ENCODE measurements at regions not wholly inside any gene's neighbourhood (a gene's known extent, or its start where the extent isn't known, plus 50 kb on each side); places are given as distances from the start of the nearest gene placed in this dataset.

DNA sequence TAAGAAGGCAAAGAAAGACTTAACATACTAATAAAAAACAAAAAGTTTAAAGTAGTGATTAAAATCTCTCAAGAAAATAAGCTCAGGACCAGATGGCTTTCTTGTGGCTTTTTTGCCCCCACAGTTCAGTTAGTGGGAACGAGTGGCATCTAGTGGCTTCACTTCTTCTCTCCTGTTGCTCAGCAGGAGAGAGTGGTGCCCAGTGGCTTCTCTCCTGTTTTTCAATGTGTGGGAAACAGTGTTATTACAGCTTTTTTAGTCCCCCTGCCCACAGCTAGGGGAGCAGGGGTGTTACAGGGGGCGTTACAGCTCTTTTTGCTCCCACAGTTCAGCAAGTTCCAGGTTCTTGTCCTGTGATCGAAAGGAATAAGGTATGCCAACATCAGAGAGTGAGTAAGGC is 135.2 kb downstream of the RERGL start:
- DNase-seq (no peak), ATAC-seq (ENCODE audit: low read depth) (no peak)
- CTCF ChIA-PET, result no interaction called here
- Histone ChIP-seq H4K20me1 (ENCODE audit: control insufficient read depth, insufficient read depth, low read length, poor library complexity, severe bottlenecking) (no peaks in the 10 kb centered on the region), H3K4me2 (replicated peaks; ENCODE audit: low read depth, low read length, poor library complexity, severe bottlenecking) (no peak overlapping the region), H3K27me3 (replicated peaks in 1 of 4; ENCODE audit: control extremely low read depth in 1 of 4, control insufficient read depth in 3 of 4, insufficient read depth in 4 of 4, low read length in 3 of 4) (no peaks in the 10 kb centered on the region), H3K36me3 (replicated peaks in 1 of 2; ENCODE audit: control extremely low read depth in 1 of 2, control insufficient read depth in 1 of 2, extremely low read depth in 1 of 2, insufficient read depth in 2 of 2, low read length in 1 of 2) (no peaks in the 10 kb centered on the region), H3K4me3 (ENCODE audit: control extremely low read depth in 1 of 5, extremely low read depth in 1 of 5, insufficient read depth in 1 of 5, low read depth in 2 of 5, low read length in 4 of 5) (no peak overlapping the region), H3K79me2 (ENCODE audit: control insufficient read depth, insufficient read depth, low read length) (no peaks in the 10 kb centered on the region), H2AFZ (ENCODE audit: insufficient read depth, low read depth, low read length, poor library complexity, severe bottlenecking) (no peak overlapping the region), H3K9me3 (ENCODE audit: control extremely low read depth in 1 of 3, control insufficient read depth in 2 of 3, insufficient read depth in 1 of 3, low read length in 2 of 3) (peaks cover 0 to 2% (median 0%) of the 10 kb centered on the region in 3 donors), H3K9ac (ENCODE audit: low read length) (no peak overlapping the region), H3K4me1 (ENCODE audit: control insufficient read depth in 2 of 2, insufficient read depth in 2 of 2, low read length in 2 of 2) (no peaks in the 10 kb centered on the region), H3K27ac (ENCODE audit: low read length in 2 of 2) (no peak overlapping the region)
- H3K27ac Mint-ChIP-seq, result no peak overlapping the region
- no peaks in the 10 kb centered on the region for H3K27me3 Mint-ChIP-seq
- no peak overlapping the region for H3K4me3 Mint-ChIP-seq
- intact Hi-C loops (cut with micrococcal nuclease), result no loop called here
- WGBS (ENCODE audit: insufficient coverage), result 94% methylated on average over 2 of the region's 3 CpGs
- H3K4me1 Mint-ChIP-seq, result no peaks in the 10 kb centered on the region
- POLR2A ChIA-PET, result no interaction called here
- TF ChIP-seq EZH2 (IDR thresholded peaks at IDR 0.05; ENCODE audit: borderline replicate concordance, insufficient read depth, low read depth, low read length, poor library complexity, severe bottlenecking), result no peak
- TF ChIP-seq, protein P1, sequence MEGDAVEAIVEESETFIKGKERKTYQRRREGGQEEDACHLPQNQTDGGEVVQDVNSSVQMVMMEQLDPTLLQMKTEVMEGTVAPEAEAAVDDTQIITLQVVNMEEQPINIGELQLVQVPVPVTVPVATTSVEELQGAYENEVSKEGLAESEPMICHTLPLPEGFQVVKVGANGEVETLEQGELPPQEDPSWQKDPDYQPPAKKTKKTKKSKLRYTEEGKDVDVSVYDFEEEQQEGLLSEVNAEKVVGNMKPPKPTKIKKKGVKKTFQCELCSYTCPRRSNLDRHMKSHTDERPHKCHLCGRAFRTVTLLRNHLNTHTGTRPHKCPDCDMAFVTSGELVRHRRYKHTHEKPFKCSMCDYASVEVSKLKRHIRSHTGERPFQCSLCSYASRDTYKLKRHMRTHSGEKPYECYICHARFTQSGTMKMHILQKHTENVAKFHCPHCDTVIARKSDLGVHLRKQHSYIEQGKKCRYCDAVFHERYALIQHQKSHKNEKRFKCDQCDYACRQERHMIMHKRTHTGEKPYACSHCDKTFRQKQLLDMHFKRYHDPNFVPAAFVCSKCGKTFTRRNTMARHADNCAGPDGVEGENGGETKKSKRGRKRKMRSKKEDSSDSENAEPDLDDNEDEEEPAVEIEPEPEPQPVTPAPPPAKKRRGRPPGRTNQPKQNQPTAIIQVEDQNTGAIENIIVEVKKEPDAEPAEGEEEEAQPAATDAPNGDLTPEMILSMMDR (IDR thresholded peaks at IDR 0.05), result no peak
- no peaks in the 10 kb centered on the region for H3K9me3 Mint-ChIP-seq (ENCODE audit: insufficient read depth)

DNA sequence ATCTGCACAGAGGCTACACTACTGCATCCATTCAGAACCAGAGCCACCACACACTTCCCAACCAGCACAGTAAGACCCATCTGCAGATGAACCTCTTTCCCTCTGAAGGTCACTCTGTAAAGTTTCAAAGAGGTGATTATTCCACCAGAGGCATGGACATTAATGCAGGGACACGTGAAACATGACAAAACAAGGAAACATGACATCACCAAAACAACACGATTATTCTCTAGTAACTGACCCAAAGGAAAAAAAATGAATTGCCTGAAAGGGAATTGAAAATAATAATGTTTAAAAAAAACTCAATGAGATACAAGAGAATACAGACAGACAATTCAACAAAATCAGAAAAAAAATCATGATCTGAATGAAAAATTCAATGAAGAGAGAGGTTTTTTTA is 139.1 kb downstream of the RERGL start:
- DNase-seq (no peak), ATAC-seq (ENCODE audit: low read depth) (no peak)
- no peaks in the 10 kb centered on the region for H3K4me1 ChIP-seq (ENCODE audit: control insufficient read depth in 2 of 2, insufficient read depth in 2 of 2, low read length in 2 of 2)
- H3K79me2 ChIP-seq (ENCODE audit: control insufficient read depth, insufficient read depth, low read length), result no peaks in the 10 kb centered on the region
- H3K27ac ChIP-seq (ENCODE audit: low read length in 2 of 2), result no peak overlapping the region
- no peaks in the 10 kb centered on the region for H4K20me1 ChIP-seq (ENCODE audit: control insufficient read depth, insufficient read depth, low read length, poor library complexity, severe bottlenecking)
- no peaks in the 10 kb centered on the region for H3K4me1 Mint-ChIP-seq
- H3K36me3 ChIP-seq (replicated peaks in 1 of 2; ENCODE audit: control extremely low read depth in 1 of 2, control insufficient read depth in 1 of 2, extremely low read depth in 1 of 2, insufficient read depth in 2 of 2, low read length in 1 of 2), result no peaks in the 10 kb centered on the region
- H3K4me2 ChIP-seq (replicated peaks; ENCODE audit: low read depth, low read length, poor library complexity, severe bottlenecking), result no peak overlapping the region
- ChIA-PET POLR2A (no interaction called here), CTCF (no interaction called here)
- H2AFZ ChIP-seq (ENCODE audit: insufficient read depth, low read depth, low read length, poor library complexity, severe bottlenecking), result no peak overlapping the region
- peaks cover 0 to 8% (median 0%) of the 10 kb centered on the region in 3 donors for H3K9me3 ChIP-seq (ENCODE audit: control extremely low read depth in 1 of 3, control insufficient read depth in 2 of 3, insufficient read depth in 1 of 3, low read length in 2 of 3)
- intact Hi-C loops (cut with micrococcal nuclease), result no loop called here
- H3K4me3 ChIP-seq (ENCODE audit: control extremely low read depth in 1 of 5, extremely low read depth in 1 of 5, insufficient read depth in 1 of 5, low read depth in 2 of 5, low read length in 4 of 5), result no peak overlapping the region
- no peak overlapping the region for H3K27ac Mint-ChIP-seq
- H3K9me3 Mint-ChIP-seq (ENCODE audit: insufficient read depth), result no peaks in the 10 kb centered on the region
- H3K27me3 Mint-ChIP-seq, result no peaks in the 10 kb centered on the region
- H3K4me3 Mint-ChIP-seq, result no peak overlapping the region
- WGBS (ENCODE audit: insufficient coverage), result no CpG with 5 or more reads among the region's 2 CpGs
- no peak for TF ChIP-seq EZH2 (IDR thresholded peaks at IDR 0.05; ENCODE audit: borderline replicate concordance, insufficient read depth, low read depth, low read length, poor library complexity, severe bottlenecking)
- TF ChIP-seq, protein P1 (IDR thresholded peaks at IDR 0.05), result no peak
- no peaks in the 10 kb centered on the region for H3K27me3 ChIP-seq (replicated peaks in 1 of 4; ENCODE audit: control extremely low read depth in 1 of 4, control insufficient read depth in 3 of 4, insufficient read depth in 4 of 4, low read length in 3 of 4)
- H3K9ac ChIP-seq (ENCODE audit: low read length), result no peak overlapping the region
